Karpas-422 (cell line): ENCODE measurements at regions not wholly inside any gene's neighbourhood (a gene's known extent, or its start where the extent isn't known, plus 50 kb on each side); places are given as distances from the start of the nearest gene placed in this dataset.

ENCODE experiments used
- DNase-seq: peaks from one replicate; pipeline ENCODE4 v3.0.0-alpha.2; 2015
- H2AFZ ChIP-seq: fragments of 200-600 bp; sonication (generic); 2 replicates; pipeline ENCODE4 v1.6.1; 2014; ENCODE audit warnings: antibody characterized with exemption, low read length, mixed read lengths
- H3K27ac ChIP-seq: fragments of 200-600 bp; sonication (generic); 2 replicates; pipeline ENCODE4 v1.5.1; 2014; ENCODE audit warnings: mild to moderate bottlenecking, low read length, moderate library complexity
- H3K27me3 ChIP-seq: fragments of 200-600 bp; sonication (generic); 2 replicates; pipeline ENCODE4 v1.6.1; 2014; ENCODE audit warnings: low read length, mixed read lengths
- H3K36me3 ChIP-seq: fragments of 200-600 bp; sonication (generic); 2 replicates; pipeline ENCODE4 v1.6.1; 2014; ENCODE audit warnings: low read length, mixed read lengths; ENCODE audit not compliant: insufficient read depth
- H3K4me1 ChIP-seq: fragments of 200-600 bp; sonication (generic); 2 replicates; pipeline ENCODE4 v1.6.1; 2014; ENCODE audit warnings: mild to moderate bottlenecking, low read length, mixed read lengths
- H3K4me2 ChIP-seq: fragments of 200-600 bp; sonication (generic); 2 replicates; pipeline ENCODE4 v1.6.1; 2014; ENCODE audit warnings: low read length, low read depth, mild to moderate bottlenecking; ENCODE audit not compliant: poor library complexity, severe bottlenecking
- H3K4me3 ChIP-seq: fragments of 200-600 bp; sonication (generic); 2 replicates; pipeline ENCODE4 v1.5.1; 2014; ENCODE audit warnings: mild to moderate bottlenecking, antibody characterized with exemption, low read length, mixed read lengths
- H3K79me2 ChIP-seq: fragments of 200-600 bp; sonication (generic); 2 replicates; pipeline ENCODE4 v1.6.1; 2014; ENCODE audit warnings: mild to moderate bottlenecking, low read length, mixed read lengths
- H3K9ac ChIP-seq: fragments of 200-600 bp; sonication (generic); 2 replicates; pipeline ENCODE4 v1.6.0; 2014; ENCODE audit warnings: low read length
- H3K9me2 ChIP-seq: fragments of 200-600 bp; sonication (generic), shearing (Covaris generic); replicated peaks from 2 replicates; pipeline ENCODE4 v1.6.0; 2014; ENCODE audit warnings: mild to moderate bottlenecking, low read length, moderate library complexity; ENCODE audit not compliant: insufficient read depth
- H3K9me3 ChIP-seq: fragments of 300-700, 200-600 bp; sonication (generic); 2 replicates; pipeline ENCODE4 v1.6.1; 2014; ENCODE audit warnings: low read length, mixed read lengths
- H4K20me1 ChIP-seq: fragments of 200-600 bp; sonication (generic); 2 replicates; pipeline ENCODE4 v1.6.1; 2014; ENCODE audit warnings: mild to moderate bottlenecking, antibody characterized with exemption, low read length, low read depth; ENCODE audit not compliant: insufficient read depth

DNA sequence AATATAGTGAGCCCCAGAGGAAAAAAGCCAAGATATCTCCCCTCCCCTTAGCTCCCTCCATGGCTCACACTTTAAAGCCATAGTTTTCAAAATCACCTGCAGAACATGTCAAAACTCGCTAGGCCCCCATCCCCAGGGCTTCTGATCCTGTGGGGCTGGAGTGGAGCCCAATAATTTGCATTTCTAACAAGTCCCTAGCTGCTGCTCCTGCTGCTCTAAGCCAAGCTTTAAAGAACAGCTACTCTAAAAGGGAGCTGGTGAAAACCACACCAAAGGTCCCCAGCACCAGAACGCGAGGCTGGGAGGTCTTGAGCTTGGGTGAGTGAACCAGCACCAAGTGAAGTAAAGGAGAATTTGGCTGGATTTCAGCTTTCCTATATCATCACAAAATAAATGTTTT, 237.1 kb downstream of the ZNF674 start:
- H4K20me1 ChIP-seq, result no peaks in the 10 kb centered on the region
- no peaks in the 10 kb centered on the region for H3K27me3 ChIP-seq
- no peak overlapping the region for H3K9ac ChIP-seq
- no peaks in the 10 kb centered on the region for H3K79me2 ChIP-seq
- no peak overlapping the region for H3K4me3 ChIP-seq
- H2AFZ ChIP-seq, result no peak overlapping the region
- H3K27ac ChIP-seq, result no peak overlapping the region
- no peak for DNase-seq
- H3K36me3 ChIP-seq, result no peaks in the 10 kb centered on the region
- H3K4me1 ChIP-seq, result no peaks in the 10 kb centered on the region
- H3K9me3 ChIP-seq, result peaks cover 5% of the 10 kb centered on the region
- H3K9me2 ChIP-seq, result no peaks in the 10 kb centered on the region
- no peak overlapping the region for H3K4me2 ChIP-seq

DNA sequence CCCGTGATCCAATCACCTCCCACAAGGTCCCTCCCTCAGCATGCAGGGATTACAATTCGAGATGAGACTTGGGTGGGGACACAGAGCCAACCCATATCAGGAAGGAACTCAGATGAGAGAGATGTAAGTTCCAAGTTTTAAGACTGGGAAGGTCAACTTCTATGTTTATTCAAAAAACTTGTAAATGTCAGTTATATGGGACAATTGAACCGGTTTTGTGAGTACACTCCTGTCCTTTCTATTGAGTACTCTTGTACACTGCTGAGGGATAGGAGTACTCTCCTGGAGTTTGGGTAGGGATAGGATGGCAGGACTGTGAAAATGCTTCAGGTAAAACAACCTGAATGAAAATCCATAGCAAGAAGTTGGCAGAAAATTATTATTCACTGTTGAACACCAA, 239.1 kb downstream of the ZNF674 start:
- H3K9me2 ChIP-seq, result no peaks in the 10 kb centered on the region
- H3K79me2 ChIP-seq, result no peaks in the 10 kb centered on the region
- H3K4me2 ChIP-seq, result no peak overlapping the region
- no peak overlapping the region for H3K4me3 ChIP-seq
- no peaks in the 10 kb centered on the region for H4K20me1 ChIP-seq
- H3K9ac ChIP-seq, result no peak overlapping the region
- no peak overlapping the region for H2AFZ ChIP-seq
- no peaks in the 10 kb centered on the region for H3K36me3 ChIP-seq
- H3K27me3 ChIP-seq, result no peaks in the 10 kb centered on the region
- no peaks in the 10 kb centered on the region for H3K4me1 ChIP-seq
- DNase-seq, result no peak
- H3K27ac ChIP-seq, result no peak overlapping the region
- peaks cover 5% of the 10 kb centered on the region for H3K9me3 ChIP-seq

DNA sequence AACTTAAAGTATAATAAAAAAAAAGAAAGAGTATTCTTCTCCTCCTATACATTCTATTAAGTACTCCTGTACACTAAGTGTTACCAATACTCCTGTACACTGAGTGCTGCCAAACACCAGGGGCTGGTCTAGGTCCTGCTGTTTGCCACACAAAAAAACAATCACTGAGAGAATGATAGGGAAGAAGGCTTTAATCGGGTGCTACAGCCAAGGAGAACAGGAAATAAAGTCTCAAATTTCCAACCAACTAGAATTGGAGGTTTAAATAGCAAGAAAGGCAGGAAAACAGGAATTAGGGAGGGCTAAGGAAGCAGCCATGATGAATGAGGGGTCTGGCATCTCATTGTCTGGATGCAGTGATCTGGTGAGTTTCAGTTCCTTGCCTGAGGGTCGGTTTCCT, 239.8 kb downstream of the ZNF674 start:
- H4K20me1 ChIP-seq, result no peaks in the 10 kb centered on the region
- DNase-seq, result no peak
- no peak overlapping the region for H2AFZ ChIP-seq
- no peaks in the 10 kb centered on the region for H3K79me2 ChIP-seq
- no peak overlapping the region for H3K4me2 ChIP-seq
- H3K9ac ChIP-seq, result no peak overlapping the region
- H3K27me3 ChIP-seq, result no peaks in the 10 kb centered on the region
- no peak overlapping the region for H3K27ac ChIP-seq
- H3K4me3 ChIP-seq, result no peak overlapping the region
- no peaks in the 10 kb centered on the region for H3K4me1 ChIP-seq
- no peaks in the 10 kb centered on the region for H3K9me2 ChIP-seq
- H3K9me3 ChIP-seq, result peaks cover 5% of the 10 kb centered on the region
- H3K36me3 ChIP-seq, result no peaks in the 10 kb centered on the region

DNA sequence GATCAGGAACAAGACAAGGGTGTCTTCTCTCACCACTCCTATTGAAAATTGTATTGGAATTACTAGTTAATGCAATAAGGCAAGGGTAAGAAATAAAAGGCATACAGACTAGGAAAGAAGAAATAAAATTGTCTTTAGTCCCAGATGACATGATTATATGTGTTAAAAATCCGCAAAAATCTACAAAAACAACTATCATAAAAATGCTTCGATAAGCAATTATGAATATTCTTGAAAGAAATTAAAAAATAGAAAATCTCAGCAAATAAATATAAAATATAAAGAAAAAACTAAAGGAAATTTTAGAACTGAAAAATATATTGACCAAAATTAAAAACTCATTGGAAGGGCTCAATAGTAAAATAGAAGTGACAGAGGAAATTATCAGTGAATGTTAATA, 243.3 kb downstream of the ZNF674 start:
- Histone ChIP-seq H3K4me1 (no peaks in the 10 kb centered on the region), H3K4me3 (no peak overlapping the region), H4K20me1 (no peaks in the 10 kb centered on the region), H3K9me2 (no peaks in the 10 kb centered on the region), H3K27me3 (no peaks in the 10 kb centered on the region), H3K4me2 (no peak overlapping the region), H3K9ac (no peak overlapping the region), H2AFZ (no peak overlapping the region), H3K36me3 (no peaks in the 10 kb centered on the region), H3K79me2 (no peaks in the 10 kb centered on the region), H3K9me3 (peaks cover 5% of the 10 kb centered on the region), H3K27ac (no peak overlapping the region)
- no peak for DNase-seq

DNA sequence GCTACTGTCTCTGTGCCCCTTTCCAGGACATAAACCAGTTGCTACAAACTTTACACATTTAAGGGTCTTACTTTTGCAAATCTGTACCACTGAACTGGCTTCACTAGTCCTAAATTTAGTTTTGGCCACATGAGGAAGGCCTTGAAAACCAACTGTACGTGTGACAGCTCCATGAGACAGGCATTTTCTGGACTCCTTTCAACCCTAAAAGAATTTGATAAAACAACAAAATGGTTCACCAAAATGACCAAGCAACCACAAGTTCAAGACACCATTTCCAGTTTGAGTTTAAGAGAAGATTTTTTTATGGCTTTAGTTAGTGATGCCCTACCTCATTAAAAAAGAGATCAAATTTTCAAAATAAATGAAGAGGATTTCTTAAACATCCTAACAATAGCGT, 246.4 kb downstream of the ZNF674 start:
- Histone ChIP-seq H3K36me3 (no peaks in the 10 kb centered on the region), H3K9ac (no peak overlapping the region), H3K27ac (no peak overlapping the region), H2AFZ (no peak overlapping the region), H3K9me2 (no peaks in the 10 kb centered on the region), H3K4me1 (no peaks in the 10 kb centered on the region), H3K9me3 (no peaks in the 10 kb centered on the region), H4K20me1 (no peaks in the 10 kb centered on the region), H3K79me2 (no peaks in the 10 kb centered on the region), H3K27me3 (no peaks in the 10 kb centered on the region), H3K4me2 (no peak overlapping the region), H3K4me3 (no peak overlapping the region)
- DNase-seq, result no peak

DNA sequence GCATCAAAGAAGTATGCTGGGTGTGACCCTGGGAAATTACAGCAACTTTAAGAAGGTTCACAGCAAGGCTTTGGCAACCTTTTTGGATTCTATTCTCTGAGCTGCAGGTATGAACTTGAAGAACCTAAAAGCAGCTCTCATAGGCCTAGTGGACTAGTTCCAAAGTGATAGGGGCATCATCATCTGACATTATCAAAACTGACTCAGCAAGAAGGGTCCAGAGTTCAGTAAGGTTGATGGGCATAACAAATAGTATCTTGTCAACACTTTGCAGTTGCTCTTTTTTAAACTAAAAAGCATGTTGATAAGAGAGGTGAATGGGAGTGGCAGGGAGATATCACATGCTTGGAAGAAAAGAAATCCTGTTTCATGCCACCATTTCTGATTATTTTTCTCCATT, 249.3 kb downstream of the ZNF674 start:
- Histone ChIP-seq H3K4me3 (no peak overlapping the region), H2AFZ (no peak overlapping the region), H3K36me3 (no peaks in the 10 kb centered on the region), H3K79me2 (no peaks in the 10 kb centered on the region), H3K9ac (no peak overlapping the region), H3K9me2 (no peaks in the 10 kb centered on the region), H4K20me1 (no peaks in the 10 kb centered on the region), H3K27me3 (no peaks in the 10 kb centered on the region), H3K4me1 (no peaks in the 10 kb centered on the region), H3K9me3 (no peaks in the 10 kb centered on the region), H3K4me2 (no peak overlapping the region), H3K27ac (no peak overlapping the region)
- DNase-seq, result no peak

DNA sequence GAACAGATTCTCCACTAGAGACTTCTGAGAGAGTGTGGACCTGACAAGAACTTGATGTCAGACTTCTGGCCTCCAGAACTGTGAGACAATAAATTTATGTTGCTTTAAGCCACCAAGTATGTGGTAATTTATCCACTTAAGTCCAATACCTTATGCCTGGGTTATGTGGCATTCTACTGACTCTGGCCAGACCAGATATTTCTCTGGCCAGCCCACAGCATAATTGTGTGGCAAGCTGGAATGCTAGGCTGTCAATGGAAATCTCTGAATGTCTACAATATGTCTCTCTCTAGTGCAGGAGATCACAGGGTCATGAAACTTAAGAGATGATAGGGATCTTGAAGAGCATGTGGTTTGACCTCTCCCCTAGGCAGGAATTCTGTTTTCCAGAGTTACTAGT, 251.0 kb downstream of the ZNF674 start:
- no peak overlapping the region for H2AFZ ChIP-seq
- no peaks in the 10 kb centered on the region for H3K79me2 ChIP-seq

DNA sequence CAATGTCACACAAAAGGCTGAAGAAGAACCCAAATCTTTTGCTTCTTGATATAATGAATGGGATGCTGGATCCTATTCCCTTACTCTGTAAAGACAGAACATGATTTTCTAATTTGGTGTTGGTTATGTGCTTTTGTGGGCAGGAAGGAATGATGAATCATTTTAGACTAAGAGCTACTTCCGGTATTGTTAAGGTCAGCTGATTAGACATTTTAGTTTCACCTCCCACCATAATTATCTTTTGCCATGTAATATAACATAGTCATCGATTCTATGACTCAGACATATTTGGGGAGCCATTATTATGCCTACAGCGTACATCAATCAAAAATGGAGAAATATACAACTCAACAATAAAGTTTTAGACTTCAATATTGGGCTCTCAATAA, 265.3 kb downstream of the ZNF674 start:
- Histone ChIP-seq H3K9me3 (no peaks in the 10 kb centered on the region), H3K27me3 (no peaks in the 10 kb centered on the region), H3K9ac (no peak overlapping the region), H3K4me2 (no peak overlapping the region), H3K4me1 (no peaks in the 10 kb centered on the region), H3K79me2 (no peaks in the 10 kb centered on the region), H3K4me3 (no peak overlapping the region), H3K27ac (no peak overlapping the region), H4K20me1 (no peaks in the 10 kb centered on the region), H2AFZ (no peak overlapping the region), H3K9me2 (no peaks in the 10 kb centered on the region), H3K36me3 (no peaks in the 10 kb centered on the region)
- DNase-seq, result no peak

More for the DNA sequence above, 251.0 kb downstream of the ZNF674 start:
- Histone ChIP-seq H3K9ac (no peak overlapping the region), H3K36me3 (no peaks in the 10 kb centered on the region), H3K27ac (no peak overlapping the region), H3K9me3 (no peaks in the 10 kb centered on the region), H3K4me3 (no peak overlapping the region), H3K4me1 (no peaks in the 10 kb centered on the region), H3K27me3 (no peaks in the 10 kb centered on the region), H3K9me2 (no peaks in the 10 kb centered on the region), H4K20me1 (no peaks in the 10 kb centered on the region), H3K4me2 (no peak overlapping the region)
- DNase-seq, result no peak
